K562 (cell line): ENCODE measurements at regions not wholly inside any gene's neighbourhood (a gene's known extent, or its start where the extent isn't known, plus 50 kb on each side); places are given as distances from the start of the nearest gene placed in this dataset.

Source experiments
- ATAC-seq: fragments of 200-7000 bp; cut with Tn5 transposase; 3 replicates; pipeline ENCODE4 v1.9.1; 2020; ENCODE audit warnings: moderate library complexity
- BruUV-seq: library from RNA; stranded (reverse); fragments of 400-500 nt; replicated peaks from 2 replicates; lab custom pipeline; 2021; lab: Mats Ljungman, UMichigan
- CTCF ChIA-PET: fragments of 300-600 bp; formaldehyde crosslinking; extraction: SDS; loops from one replicate; lab custom pipeline; 2021; ENCODE audit warnings: low intra/inter-chr PET ratio; lab: Yijun Ruan, JAX
- POLR2A ChIA-PET: fragments of 300-600, 350-650 bp; sonication (Branson Sonifier 250); formaldehyde crosslinking; extraction: SDS; loops from one replicate; lab custom pipeline; 2021; ENCODE audit warnings: antibody characterized with exemption, inconsistent platforms; lab: Yijun Ruan, JAX
- DNase-seq, 4 experiments: peaks; one replicate each; pipeline versions ENCODE4 v3.0.0 to v3.0.0-alpha.2; 2011 to 2018; ENCODE audit warnings: low spot score in 3 of 4, mixed read lengths in 3 of 4; ENCODE audit errors: extremely low read depth in 1 of 4
- FAIRE-seq: peaks from 2 replicates; lab custom pipeline; 2011; peaks lifted over from hg19 to GRCh38; lab: Jason Lieb, UNC
- H2AFZ ChIP-seq: 2 replicates; pipeline ENCODE4 v1.6.0; 2011; ENCODE audit warnings: low read depth, low read length, control low read depth, inconsistent platforms
- H3K27ac ChIP-seq: fragments of 200-600 bp; 3 replicates; pipeline ENCODE4 v1.8.0; 2011; ENCODE audit warnings: low read depth, mild to moderate bottlenecking, control low read depth, inconsistent platforms, low read length, moderate library complexity, mixed read lengths; ENCODE audit errors: extremely low read depth
- H3K27me3 ChIP-seq, 2 experiments: fragments of 300-600 bp in 1 of 2; 2 replicates in 1 of 2; 3 replicates in 1 of 2; pipeline versions ENCODE4 v1.6.0 to v1.8.0; 2011; ENCODE audit warnings: inconsistent platforms in 2 of 2, low read length in 2 of 2, mild to moderate bottlenecking in 1 of 2, mixed read lengths in 1 of 2, moderate library complexity in 1 of 2; ENCODE audit not compliant: control insufficient read depth in 2 of 2, insufficient read depth in 2 of 2
- H3K36me3 ChIP-seq: fragments of 300-600 bp; 3 replicates; pipeline ENCODE4 v1.8.0; 2011; ENCODE audit warnings: mild to moderate bottlenecking, low read length, inconsistent platforms; ENCODE audit not compliant: control insufficient read depth, insufficient read depth
- H3K4me1 ChIP-seq, 2 experiments: fragments of 200-600 bp in 1 of 2; replicated peaks in 1 of 2; 2 replicates in 1 of 2; 3 replicates in 1 of 2; pipeline versions ENCODE4 v1.5.1 to v1.8.0; 2011; ENCODE audit warnings: inconsistent platforms in 2 of 2, low read length in 2 of 2, mild to moderate bottlenecking in 1 of 2, mixed read lengths in 1 of 2, moderate library complexity in 1 of 2; ENCODE audit not compliant: control insufficient read depth in 2 of 2, insufficient read depth in 2 of 2
- H3K4me2 ChIP-seq: 2 replicates; pipeline ENCODE4 v1.6.1; 2011; ENCODE audit warnings: low read length, control low read depth, inconsistent platforms, mixed read lengths; ENCODE audit not compliant: insufficient read depth
- H3K4me3 ChIP-seq: fragments of 200-600 bp; sonication (generic), shearing (Covaris generic); 2 replicates; pipeline ENCODE4 v1.5.1; 2016; ENCODE audit warnings: control low read depth, inconsistent platforms
- H3K79me2 ChIP-seq: fragments of 200-600 bp; 3 replicates; pipeline ENCODE4 v1.8.0; 2011; ENCODE audit warnings: low read length, inconsistent platforms; ENCODE audit not compliant: control insufficient read depth, insufficient read depth
- H3K9ac ChIP-seq, 2 experiments: 2 replicates each; pipeline versions ENCODE4 v1.6.0 to v1.6.1; 2011; ENCODE audit warnings: low read depth in 2 of 2, low read length in 2 of 2, control low read depth in 1 of 2, inconsistent platforms in 1 of 2, mild to moderate bottlenecking in 1 of 2, mixed read lengths in 1 of 2; ENCODE audit not compliant: insufficient read depth in 1 of 2
- H3K9me1 ChIP-seq: one replicate; pipeline ENCODE4 v1.6.0; 2011; ENCODE audit warnings: inconsistent platforms, mild to moderate bottlenecking, low read length, moderate library complexity; ENCODE audit not compliant: control insufficient read depth, insufficient read depth
- H3K9me3 ChIP-seq: replicated peaks from 2 replicates; pipeline ENCODE4 v1.5.1; 2011; ENCODE audit warnings: low read depth, low read length, inconsistent platforms; ENCODE audit not compliant: control insufficient read depth, insufficient read depth
- H4K20me1 ChIP-seq: replicated peaks from 2 replicates; pipeline ENCODE4 v1.6.1; 2011; ENCODE audit warnings: low read length, inconsistent platforms, mixed read lengths; ENCODE audit not compliant: control insufficient read depth, insufficient read depth
- CBX3 ChIP-seq, 2 experiments: IDR thresholded peaks; 1 replicate in 1 of 2; 2 replicates in 1 of 2; pipeline ENCODE4 v1.6.1; 2012; ENCODE audit warnings: inconsistent platforms in 2 of 2, low read length in 2 of 2, borderline replicate concordance in 1 of 2, control low read depth in 1 of 2
- ETV6 ChIP-seq, 3 experiments: fragments of 150-350 bp in 1 of 3; sonication (generic) in 1 of 3; formaldehyde crosslinking in 1 of 3; IDR thresholded peaks; 2 replicates each; pipeline versions ENCODE4 v1.6.1 to v1.8.0; 2014 to 2022; ENCODE audit warnings: borderline replicate concordance in 2 of 3, low read depth in 2 of 3, antibody characterized with exemption in 1 of 3, low read length in 1 of 3, mild to moderate bottlenecking in 1 of 3, missing genetic modification reagents in 1 of 3
- HNRNPL ChIP-seq: fragments of 200-400 bp; formaldehyde crosslinking; IDR thresholded peaks from 2 replicates; pipeline ENCODE4 v1.6.1; 2017; ENCODE audit warnings: low read depth, mild to moderate bottlenecking, low read length
- KDM1A ChIP-seq, 2 experiments: fragments of 450-650 bp; IDR thresholded peaks; 2 replicates each; pipeline ENCODE4 v1.6.1; 2016; ENCODE audit warnings: mild to moderate bottlenecking in 2 of 2
- LEF1 ChIP-seq: fragments of 450-650 bp; IDR thresholded peaks from 2 replicates; pipeline ENCODE4 v1.6.1; 2016; ENCODE audit warnings: mild to moderate bottlenecking
- RBM14 ChIP-seq: fragments of 200-400 bp; formaldehyde crosslinking; IDR thresholded peaks from 2 replicates; pipeline ENCODE4 v1.6.1; 2018; ENCODE audit warnings: low read depth, mild to moderate bottlenecking, low read length, moderate library complexity, borderline replicate concordance; ENCODE audit not compliant: insufficient read depth
- RBM39 ChIP-seq: fragments of 200-400 bp; formaldehyde crosslinking; optimal IDR thresholded peaks from 2 replicates; pipeline ENCODE3; 2018; ENCODE audit warnings: low read depth, low read length
- ZC3H8 ChIP-seq: fragments of 450-650 bp; IDR thresholded peaks from 2 replicates; pipeline ENCODE4 v1.6.1; 2017
- ZNF133 ChIP-seq: fragments of 250-450 bp; sonication (Bioruptor Pico); IDR thresholded peaks from 2 replicates; pipeline ENCODE4 v1.4.0; 2020; ENCODE audit warnings: mild to moderate bottlenecking
- ZNF511 ChIP-seq: sonication (generic); formaldehyde crosslinking; IDR thresholded peaks from 2 replicates; pipeline ENCODE4 v1.8.0; 2022; ENCODE audit warnings: mild to moderate bottlenecking, missing genetic modification reagents
- WGBS: fragments of 100-300 bp; shearing (Covaris generic); methylation state at CpG from one replicate; pipeline ENCODE4 v1.1.6; 2016; ENCODE audit warnings: low coverage, mixed read lengths; ENCODE audit not compliant: insufficient coverage; ENCODE audit errors: missing lambda C conversion rate; 5-methylcytosine and 5-hydroxymethylcytosine counted together
- in situ Hi-C: fragments of 300-500 bp; cut with MboI; formaldehyde crosslinking; loops from 4 replicates; pipeline ENCODE4 v1.15.0; 2018; ENCODE audit warnings: inconsistent platforms, mixed read lengths
- intact Hi-C: fragments of 100-400 bp; cut with micrococcal nuclease; formaldehyde crosslinking; loops from 2 replicates; pipeline ENCODE4 v1.14.2; 2022

GRCh38 chr16:54655121-54655590 lies 275.5 kb upstream of the IRX5 start:
- Histone ChIP-seq H3K9me1 (no peaks in the 10 kb centered on the region), H3K4me1 (no peaks in the 10 kb centered on the region), H3K27me3 (peaks cover 9 to 20% of the 10 kb centered on the region in 2 experiments; a peak in 4 of 5 replicates), H2AFZ (no peak overlapping the region), H3K4me3 (no peak overlapping the region), H3K27ac (no peak overlapping the region), H3K9me3 (no peaks in the 10 kb centered on the region), H3K36me3 (no peaks in the 10 kb centered on the region), H3K4me2 (no peak overlapping the region), H4K20me1 (no peaks in the 10 kb centered on the region), H3K9ac (no peak overlapping the region), H3K79me2 (no peaks in the 10 kb centered on the region)
- WGBS = 0% methylated on average over 12 of the region's 14 CpGs
- ChIA-PET POLR2A (no interaction called here), CTCF (no interaction called here)
- no peak for DNase-seq
- no peak for FAIRE-seq
- no peak for TF ChIP-seq HNRNPL
- TF ChIP-seq RBM39 = no peak
- no peak for TF ChIP-seq ZNF511 (CRISPR knock-in tag)
- no peak for TF ChIP-seq CBX3 (IDR thresholded peaks at IDR 0.05; ENCODE audit: borderline replicate concordance in 1 of 2, low read length in 2 of 2)
- no peak for TF ChIP-seq RBM14
- no peak for TF ChIP-seq ZC3H8
- no peak for TF ChIP-seq LEF1
- TF ChIP-seq KDM1A (IDR thresholded peaks at IDR 0.05) = no peak
- TF ChIP-seq ETV6 (IDR thresholded peaks at IDR 0.05; ENCODE audit: borderline replicate concordance in 1 of 2, low read depth in 2 of 2, low read length in 1 of 2) = no peak
- no peak for TF ChIP-seq ETV6 (CRISPR knock-in tag; IDR thresholded peaks at IDR 0.05; ENCODE audit: borderline replicate concordance)
- TF ChIP-seq ZNF133 = no peak
- intact Hi-C loops (no loop called here), in situ Hi-C loops (no loop called here)
- ATAC-seq = no peak
- BruUV-seq = no TSS peak
